ENCODE measurements at regions not wholly inside any gene's neighbourhood (a gene's known extent, or its start where the extent isn't known, plus 50 kb on each side); places are given as distances from the start of the nearest gene placed in this dataset.

DNA sequence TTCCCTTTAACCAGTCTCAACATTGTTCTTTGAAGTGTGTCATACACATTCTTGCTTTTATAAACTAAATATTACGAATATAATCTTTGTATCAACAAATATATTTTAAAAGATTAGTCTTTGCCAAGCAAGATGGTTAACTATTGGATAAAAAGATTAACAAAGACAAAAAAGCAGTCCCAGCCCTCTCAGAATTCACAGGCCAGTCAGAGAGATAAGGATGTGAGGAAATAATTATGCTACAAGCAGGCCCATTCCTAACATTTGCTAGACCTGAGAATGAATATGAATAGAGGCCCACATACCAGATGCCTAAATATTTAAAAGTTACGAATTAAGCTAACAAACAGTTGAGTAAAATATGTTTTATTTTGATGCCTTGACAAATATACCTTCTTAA is 457.7 kb downstream of the CETN3 start:
- Mint-ChIP-seq H3K36me3 (ENCODE audit: unreplicated experiment) (no peaks in the 10 kb centered on the region), H3K4me1 (ENCODE audit: low read depth, unreplicated experiment) (no peaks in the 10 kb centered on the region), H3K9me3 (ENCODE audit: unreplicated experiment) (no peaks in the 10 kb centered on the region), H3K27me3 (ENCODE audit: unreplicated experiment) (no peaks in the 10 kb centered on the region), H3K27ac (ENCODE audit: unreplicated experiment) (no peak overlapping the region), H3K4me3 (ENCODE audit: unreplicated experiment) (no peak overlapping the region)
- no peak for DNase-seq
- TF ChIP-seq, protein P1, sequence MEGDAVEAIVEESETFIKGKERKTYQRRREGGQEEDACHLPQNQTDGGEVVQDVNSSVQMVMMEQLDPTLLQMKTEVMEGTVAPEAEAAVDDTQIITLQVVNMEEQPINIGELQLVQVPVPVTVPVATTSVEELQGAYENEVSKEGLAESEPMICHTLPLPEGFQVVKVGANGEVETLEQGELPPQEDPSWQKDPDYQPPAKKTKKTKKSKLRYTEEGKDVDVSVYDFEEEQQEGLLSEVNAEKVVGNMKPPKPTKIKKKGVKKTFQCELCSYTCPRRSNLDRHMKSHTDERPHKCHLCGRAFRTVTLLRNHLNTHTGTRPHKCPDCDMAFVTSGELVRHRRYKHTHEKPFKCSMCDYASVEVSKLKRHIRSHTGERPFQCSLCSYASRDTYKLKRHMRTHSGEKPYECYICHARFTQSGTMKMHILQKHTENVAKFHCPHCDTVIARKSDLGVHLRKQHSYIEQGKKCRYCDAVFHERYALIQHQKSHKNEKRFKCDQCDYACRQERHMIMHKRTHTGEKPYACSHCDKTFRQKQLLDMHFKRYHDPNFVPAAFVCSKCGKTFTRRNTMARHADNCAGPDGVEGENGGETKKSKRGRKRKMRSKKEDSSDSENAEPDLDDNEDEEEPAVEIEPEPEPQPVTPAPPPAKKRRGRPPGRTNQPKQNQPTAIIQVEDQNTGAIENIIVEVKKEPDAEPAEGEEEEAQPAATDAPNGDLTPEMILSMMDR (IDR thresholded peaks at IDR 0.05; ENCODE audit: partially characterized antibody, unreplicated experiment): no peak

DNA sequence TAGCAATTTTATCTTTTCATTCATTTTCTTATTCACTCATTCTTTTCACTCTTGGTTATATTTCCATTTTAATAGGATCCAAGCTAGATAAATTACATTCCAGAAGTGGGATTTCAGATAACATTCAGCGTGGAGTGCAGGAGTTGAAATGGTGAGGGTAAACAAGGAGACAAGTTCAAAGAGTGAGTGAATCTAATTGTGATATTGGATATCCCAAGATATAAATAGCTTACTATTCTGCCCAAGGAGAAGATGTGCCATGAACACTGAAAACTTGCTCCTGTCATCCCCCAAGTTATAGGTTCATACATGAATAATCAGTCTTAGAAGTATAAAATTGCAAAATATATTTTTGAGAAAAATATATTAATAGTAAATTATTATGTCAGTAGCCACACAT is 459.3 kb downstream of the CETN3 start:
- no peaks in the 10 kb centered on the region for H3K27me3 Mint-ChIP-seq (ENCODE audit: unreplicated experiment)
- H3K4me1 Mint-ChIP-seq (ENCODE audit: low read depth, unreplicated experiment): no peaks in the 10 kb centered on the region
- no peaks in the 10 kb centered on the region for H3K9me3 Mint-ChIP-seq (ENCODE audit: unreplicated experiment)
- TF ChIP-seq, protein P1 (IDR thresholded peaks at IDR 0.05; ENCODE audit: partially characterized antibody, unreplicated experiment): no peak
- H3K36me3 Mint-ChIP-seq (ENCODE audit: unreplicated experiment): no peaks in the 10 kb centered on the region
- H3K27ac Mint-ChIP-seq (ENCODE audit: unreplicated experiment): no peak overlapping the region
- DNase-seq: no peak
- H3K4me3 Mint-ChIP-seq (ENCODE audit: unreplicated experiment): no peak overlapping the region

DNA sequence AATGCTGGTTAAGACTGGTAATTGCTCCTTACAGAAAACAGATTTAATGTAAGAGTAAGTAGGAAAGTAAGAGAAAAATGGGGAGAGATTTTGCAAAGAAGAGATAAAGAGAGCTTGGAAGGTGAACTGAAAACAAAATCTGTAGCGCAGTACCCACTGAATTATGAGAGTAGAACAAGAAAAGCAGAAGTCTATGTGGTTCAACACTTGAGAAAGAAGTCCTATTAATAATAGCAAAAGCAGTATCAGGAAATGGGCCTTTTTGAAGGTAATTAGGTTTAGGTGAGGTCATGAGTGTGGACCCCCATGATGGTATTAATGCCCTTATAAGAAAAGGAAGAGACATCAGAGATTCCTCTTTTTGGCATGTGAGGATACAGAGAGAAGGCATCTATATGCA is 460.6 kb downstream of the CETN3 start:
- Mint-ChIP-seq H3K9me3 (ENCODE audit: unreplicated experiment) (no peaks in the 10 kb centered on the region), H3K36me3 (ENCODE audit: unreplicated experiment) (no peaks in the 10 kb centered on the region), H3K4me1 (ENCODE audit: low read depth, unreplicated experiment) (no peaks in the 10 kb centered on the region)

DNA sequence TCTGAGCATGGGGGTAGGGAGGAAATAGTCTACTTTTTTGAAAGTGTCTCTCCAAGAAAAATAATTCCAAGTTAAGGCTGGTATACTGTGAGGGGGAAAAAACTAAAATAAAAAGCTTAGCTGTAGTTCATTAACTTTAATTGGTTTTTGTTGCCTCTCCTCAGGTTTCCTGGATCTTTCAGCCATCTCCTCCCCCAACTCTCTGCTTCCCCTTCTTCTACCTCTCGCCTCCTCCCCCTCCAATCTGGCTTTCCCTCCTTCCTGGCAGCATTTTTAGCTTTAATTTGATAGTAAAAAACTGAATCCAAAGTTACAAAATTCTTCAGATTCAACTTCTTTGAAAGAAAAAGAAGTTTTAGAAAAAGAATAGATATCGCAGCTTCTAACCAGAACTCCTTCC is 462.6 kb downstream of the CETN3 start:
- H3K27me3 Mint-ChIP-seq (ENCODE audit: unreplicated experiment): no peaks in the 10 kb centered on the region
- H3K9me3 Mint-ChIP-seq (ENCODE audit: unreplicated experiment): no peaks in the 10 kb centered on the region
- no peak for DNase-seq
- H3K4me3 Mint-ChIP-seq (ENCODE audit: unreplicated experiment): no peak overlapping the region
- no peak overlapping the region for H3K27ac Mint-ChIP-seq (ENCODE audit: unreplicated experiment)
- H3K4me1 Mint-ChIP-seq (ENCODE audit: low read depth, unreplicated experiment): no peaks in the 10 kb centered on the region
- TF ChIP-seq, protein P1 (IDR thresholded peaks at IDR 0.05; ENCODE audit: partially characterized antibody, unreplicated experiment): no peak
- H3K36me3 Mint-ChIP-seq (ENCODE audit: unreplicated experiment): no peaks in the 10 kb centered on the region

More for the DNA sequence above, 460.6 kb downstream of the CETN3 start:
- Mint-ChIP-seq H3K27me3 (ENCODE audit: unreplicated experiment) (no peaks in the 10 kb centered on the region), H3K4me3 (ENCODE audit: unreplicated experiment) (no peak overlapping the region), H3K27ac (ENCODE audit: unreplicated experiment) (no peak overlapping the region)
- DNase-seq: no peak
- TF ChIP-seq, protein P1 (IDR thresholded peaks at IDR 0.05; ENCODE audit: partially characterized antibody, unreplicated experiment): no peak

DNA sequence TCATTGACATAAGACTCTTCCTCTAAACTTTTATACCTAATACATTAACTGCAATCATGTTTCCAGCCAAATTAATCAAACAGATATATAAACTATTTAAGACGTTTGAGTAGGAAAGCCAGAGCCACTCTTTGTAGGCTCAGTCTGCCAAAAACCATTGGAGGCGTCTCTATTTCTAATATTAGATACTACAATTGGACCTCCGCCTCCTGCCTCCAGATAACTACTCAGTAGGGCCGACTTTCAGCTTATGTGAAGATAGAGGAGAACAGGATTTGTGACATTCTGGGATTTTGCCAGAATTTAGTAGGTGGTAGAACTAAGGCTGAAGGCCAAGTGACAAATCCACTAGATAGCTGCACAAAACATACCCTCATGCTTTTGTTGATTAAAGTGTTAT is 463.0 kb downstream of the CETN3 start:
- Mint-ChIP-seq H3K4me1 (ENCODE audit: low read depth, unreplicated experiment) (no peaks in the 10 kb centered on the region), H3K4me3 (ENCODE audit: unreplicated experiment) (no peak overlapping the region), H3K27ac (ENCODE audit: unreplicated experiment) (no peak overlapping the region), H3K27me3 (ENCODE audit: unreplicated experiment) (no peaks in the 10 kb centered on the region), H3K9me3 (ENCODE audit: unreplicated experiment) (no peaks in the 10 kb centered on the region), H3K36me3 (ENCODE audit: unreplicated experiment) (no peaks in the 10 kb centered on the region)
- TF ChIP-seq, protein P1 (IDR thresholded peaks at IDR 0.05; ENCODE audit: partially characterized antibody, unreplicated experiment): no peak
- no peak for DNase-seq
